ENCODE measurements at regions not wholly inside any gene's neighbourhood (a gene's known extent, or its start where the extent isn't known, plus 50 kb on each side); places are given as distances from the start of the nearest gene placed in this dataset.
A peak's percentile ranks its signal among the peaks of the same experiment; 100 is the strongest.
"Not testable (repeated sequence)": the region's sequence is repeated elsewhere in the genome, so short reads cannot be mapped to it uniquely, and the experiment has no call there.

- no peak overlapping the region for H3K4me3 ChIP-seq (replicated peaks in 1 of 2; ENCODE audit: low read depth in 2 of 2, low read length in 2 of 2)
- DNase-seq (ENCODE audit: low read depth in 2 of 2): no peak
- TF ChIP-seq CTCF (IDR thresholded peaks at IDR 0.05; ENCODE audit: low read depth, low read length): no peak
Measured at GRCh38 chr19:56894626-56895025, 54.1 kb upstream of the PEG3 start.

- no peak overlapping the region for H3K4me3 ChIP-seq (replicated peaks in 1 of 2; ENCODE audit: low read depth in 2 of 2, low read length in 2 of 2)
- no peak for TF ChIP-seq CTCF (IDR thresholded peaks at IDR 0.05; ENCODE audit: low read depth, low read length)
- DNase-seq (ENCODE audit: low read depth in 2 of 2): no peak
Measured at GRCh38 chr19:56896095-56896494, 55.6 kb upstream of the PEG3 start.

- no peak for TF ChIP-seq CTCF (IDR thresholded peaks at IDR 0.05; ENCODE audit: low read depth, low read length)
- H3K4me3 ChIP-seq (replicated peaks in 1 of 2; ENCODE audit: low read depth in 2 of 2, low read length in 2 of 2): no peak overlapping the region
- no peak for DNase-seq (ENCODE audit: low read depth in 2 of 2)
Measured at GRCh38 chr19:56899943-56900342, 59.4 kb upstream of the PEG3 start.

GRCh38 chr19:56900573-56901097, 60.1 kb upstream of the PEG3 start:
- TF ChIP-seq CTCF (IDR thresholded peaks at IDR 0.05; ENCODE audit: low read depth, low read length): no peak
- no peak overlapping the region for H3K4me3 ChIP-seq (replicated peaks in 1 of 2; ENCODE audit: low read depth in 2 of 2, low read length in 2 of 2)
- peak in 1 of 2 donors; percentile 1 for DNase-seq (ENCODE audit: low read depth in 2 of 2)

- no peak overlapping the region for H3K4me3 ChIP-seq (replicated peaks in 1 of 2; ENCODE audit: low read depth in 2 of 2, low read length in 2 of 2)
- no peak for DNase-seq (ENCODE audit: low read depth in 2 of 2)
- no peak for TF ChIP-seq CTCF (IDR thresholded peaks at IDR 0.05; ENCODE audit: low read depth, low read length)
Measured at GRCh38 chr19:56905631-56906150, 65.2 kb upstream of the PEG3 start.

GRCh38 chr19:56912401-56913112, 72.0 kb upstream of the PEG3 start:
- DNase-seq (ENCODE audit: low read depth in 2 of 2): no peak
- H3K4me3 ChIP-seq (replicated peaks in 1 of 2; ENCODE audit: low read depth in 2 of 2, low read length in 2 of 2): no peak overlapping the region
- no peak for TF ChIP-seq CTCF (IDR thresholded peaks at IDR 0.05; ENCODE audit: low read depth, low read length)

GRCh38 chr19:56913113-56913455, 72.6 kb upstream of the PEG3 start:
- not testable (repeated sequence) for DNase-seq (ENCODE audit: low read depth in 2 of 2); H3K4me3 ChIP-seq (replicated peaks in 1 of 2; ENCODE audit: low read depth in 2 of 2, low read length in 2 of 2)
